ENCODE measurements at regions not wholly inside any gene's neighbourhood (a gene's known extent, or its start where the extent isn't known, plus 50 kb on each side); places are given as distances from the start of the nearest gene placed in this dataset.
"Not testable (repeated sequence)": the region's sequence is repeated elsewhere in the genome, so short reads cannot be mapped to it uniquely, and the experiment has no call there.

- DNase-seq (ENCODE audit: low read depth in 4 of 4, low spot score in 3 of 4): peak in 3 of 4 donors; percentile 28 to 46 (median 43)
Observed at GRCh38 chr2:129793431-129793902, 186.0 kb upstream of the RAB6C start.

- DNase-seq (ENCODE audit: low read depth in 4 of 4, low spot score in 3 of 4): no peak
Observed at GRCh38 chr2:129794116-129794515, 185.3 kb upstream of the RAB6C start.

- DNase-seq (ENCODE audit: low read depth in 4 of 4, low spot score in 3 of 4): no peak
Observed at GRCh38 chr2:129794540-129794939, 184.9 kb upstream of the RAB6C start.

GRCh38 chr2:129796225-129796624, 183.2 kb upstream of the RAB6C start:
- no peak for DNase-seq (ENCODE audit: low read depth in 4 of 4, low spot score in 3 of 4)

- DNase-seq (ENCODE audit: low read depth in 4 of 4, low spot score in 3 of 4): no peak
Observed at GRCh38 chr2:129796801-129797488, 182.5 kb upstream of the RAB6C start.

- DNase-seq (ENCODE audit: low read depth in 4 of 4, low spot score in 3 of 4): no peak
Observed at GRCh38 chr2:129797489-129798300, 181.8 kb upstream of the RAB6C start.

- DNase-seq (ENCODE audit: low read depth in 4 of 4, low spot score in 3 of 4): no peak
Observed at GRCh38 chr2:129798301-129798581, 181.2 kb upstream of the RAB6C start.

- no peak for DNase-seq (ENCODE audit: low read depth in 4 of 4, low spot score in 3 of 4)
Observed at GRCh38 chr2:129798626-129799025, 180.8 kb upstream of the RAB6C start.

GRCh38 chr2:129799036-129799958, 180.2 kb upstream of the RAB6C start:
- DNase-seq (ENCODE audit: low read depth in 4 of 4, low spot score in 3 of 4): no peak

- DNase-seq (ENCODE audit: low read depth in 4 of 4, low spot score in 3 of 4): no peak
Observed at GRCh38 chr2:129800285-129800684, 179.2 kb upstream of the RAB6C start.

- no peak for DNase-seq (ENCODE audit: low read depth in 4 of 4, low spot score in 3 of 4)
Observed at GRCh38 chr2:129800686-129801085, 178.8 kb upstream of the RAB6C start.

- DNase-seq (ENCODE audit: low read depth in 4 of 4, low spot score in 3 of 4): no peak
Observed at GRCh38 chr2:129801575-129801974, 177.9 kb upstream of the RAB6C start.

GRCh38 chr2:129802290-129802689, 177.2 kb upstream of the RAB6C start:
- DNase-seq (ENCODE audit: low read depth in 4 of 4, low spot score in 3 of 4): no peak

GRCh38 chr2:129803032-129803431, 176.4 kb upstream of the RAB6C start:
- DNase-seq (ENCODE audit: low read depth in 4 of 4, low spot score in 3 of 4): no peak

GRCh38 chr2:129803871-129804270, 175.6 kb upstream of the RAB6C start:
- no peak for DNase-seq (ENCODE audit: low read depth in 4 of 4, low spot score in 3 of 4)

GRCh38 chr2:129805899-129806298, 173.6 kb upstream of the RAB6C start:
- DNase-seq (ENCODE audit: low read depth in 4 of 4, low spot score in 3 of 4): no peak

GRCh38 chr2:129806317-129806716, 173.1 kb upstream of the RAB6C start:
- no peak for DNase-seq (ENCODE audit: low read depth in 4 of 4, low spot score in 3 of 4)

- DNase-seq (ENCODE audit: low read depth in 4 of 4, low spot score in 3 of 4): no peak
Observed at GRCh38 chr2:129806990-129807389, 172.5 kb upstream of the RAB6C start.

GRCh38 chr2:129807642-129808338, 171.7 kb upstream of the RAB6C start:
- not testable (repeated sequence) for DNase-seq (ENCODE audit: low read depth in 4 of 4, low spot score in 3 of 4)

- DNase-seq (ENCODE audit: low read depth in 4 of 4, low spot score in 3 of 4): no peak
Observed at GRCh38 chr2:129810521-129810920, 168.9 kb upstream of the RAB6C start.

- DNase-seq (ENCODE audit: low read depth in 4 of 4, low spot score in 3 of 4): no peak
Observed at GRCh38 chr2:129812071-129812470, 167.4 kb upstream of the RAB6C start.
